Endothelial cell of umbilical vein (primary cell): ENCODE measurements at regions not wholly inside any gene's neighbourhood (a gene's known extent, or its start where the extent isn't known, plus 50 kb on each side); places are given as distances from the start of the nearest gene placed in this dataset.

Source experiments
- BruUV-seq: library from RNA; stranded (reverse); fragments of 400-500 nt; replicated peaks from 2 replicates; lab custom pipeline; 2021; lab: Mats Ljungman, UMichigan
- CTCF ChIA-PET: fragments of 300-600, 350-600 bp; sonication (Branson Sonifier 250); formaldehyde crosslinking; loops from one replicate; lab custom pipeline; 2021; ENCODE audit warnings: antibody characterized with exemption, inconsistent platforms; lab: Charles Lee
- POLR2A ChIA-PET: fragments of 300-600, 350-600 bp; sonication (Branson Sonifier 250); formaldehyde crosslinking; loops from one replicate; lab custom pipeline; 2021; ENCODE audit warnings: antibody characterized with exemption, inconsistent platforms; lab: Charles Lee
- DNase-seq: peaks from one replicate; pipeline ENCODE4 v3.0.0-alpha.2; 2011; ENCODE audit warnings: low read depth, low spot score
- FAIRE-seq: peaks from 2 replicates; lab custom pipeline; 2011; peaks lifted over from hg19 to GRCh38; lab: Jason Lieb, UNC
- H2AFZ ChIP-seq: 2 replicates; pipeline ENCODE4 v1.6.0; 2012; ENCODE audit warnings: low read depth, low read length, control low read depth, inconsistent platforms
- H3K27ac ChIP-seq: 2 replicates; pipeline ENCODE4 v1.5.1; 2011; ENCODE audit warnings: low read depth, mild to moderate bottlenecking, control low read depth, low read length, moderate library complexity; ENCODE audit not compliant: insufficient read depth
- H3K27me3 ChIP-seq, 2 experiments: 2 replicates each; pipeline versions ENCODE4 v1.6.0 to v1.6.1; 2011; ENCODE audit warnings: low read length in 2 of 2, mixed read lengths in 1 of 2; ENCODE audit not compliant: control insufficient read depth in 2 of 2, insufficient read depth in 2 of 2
- H3K36me3 ChIP-seq, 2 experiments: 2 replicates in 1 of 2; 3 replicates in 1 of 2; pipeline ENCODE4 v1.5.1; 2011; ENCODE audit warnings: low read length in 2 of 2, mild to moderate bottlenecking in 1 of 2, moderate library complexity in 1 of 2; ENCODE audit not compliant: control insufficient read depth in 2 of 2, insufficient read depth in 2 of 2; ENCODE audit errors: extremely low read depth in 1 of 2
- H3K4me1 ChIP-seq: 3 replicates; pipeline ENCODE4 v1.5.1; 2011; ENCODE audit warnings: mild to moderate bottlenecking, low read length; ENCODE audit not compliant: control insufficient read depth, insufficient read depth; ENCODE audit errors: extremely low read depth
- H3K4me2 ChIP-seq: 2 replicates; pipeline ENCODE4 v1.6.1; 2011; ENCODE audit warnings: low read length, control low read depth, mixed read lengths; ENCODE audit not compliant: insufficient read depth
- H3K4me3 ChIP-seq, 3 experiments: fragments of 200-600 bp in 1 of 3; sonication (generic), shearing (Covaris generic) in 1 of 3; replicated peaks in 1 of 3; 2 replicates each; pipeline ENCODE4 v1.5.1; 2011 to 2016; ENCODE audit warnings: control low read depth in 3 of 3, low read length in 3 of 3, mild to moderate bottlenecking in 2 of 3, inconsistent platforms in 1 of 3, low read depth in 1 of 3, moderate library complexity in 1 of 3; ENCODE audit not compliant: insufficient read depth in 1 of 3
- H3K79me2 ChIP-seq: 2 replicates; pipeline ENCODE4 v1.6.0; 2012; ENCODE audit warnings: low read length, inconsistent platforms; ENCODE audit not compliant: control insufficient read depth, insufficient read depth
- H3K9ac ChIP-seq: replicated peaks from 2 replicates; pipeline ENCODE3; 2011; ENCODE audit warnings: low read length, control low read depth; ENCODE audit not compliant: insufficient read depth; ENCODE audit errors: extremely low read depth
- H3K9me1 ChIP-seq: replicated peaks from 3 replicates; pipeline ENCODE4 v1.6.0; 2011; ENCODE audit warnings: mild to moderate bottlenecking, low read length; ENCODE audit not compliant: control insufficient read depth, insufficient read depth; ENCODE audit errors: extremely low read depth
- H3K9me3 ChIP-seq: replicated peaks from 2 replicates; pipeline ENCODE4 v1.5.1; 2012; ENCODE audit warnings: low read length, inconsistent platforms; ENCODE audit not compliant: control insufficient read depth, insufficient read depth
- H4K20me1 ChIP-seq: replicated peaks from 2 replicates; pipeline ENCODE3; 2011; ENCODE audit warnings: mild to moderate bottlenecking, low read length; ENCODE audit not compliant: control insufficient read depth, insufficient read depth; ENCODE audit errors: extremely low read depth
- EZH2 ChIP-seq: IDR thresholded peaks from 2 replicates; pipeline ENCODE4 v1.6.1; 2012; ENCODE audit warnings: borderline replicate concordance, low read depth, mild to moderate bottlenecking, moderate library complexity, low read length, inconsistent platforms; ENCODE audit not compliant: severe bottlenecking
- FOS ChIP-seq: IDR thresholded peaks from 2 replicates; pipeline ENCODE4 v1.6.1; 2011; ENCODE audit warnings: mild to moderate bottlenecking, low read length, moderate library complexity, borderline replicate concordance; ENCODE audit not compliant: insufficient read depth
- GATA2 ChIP-seq: IDR thresholded peaks from 2 replicates; pipeline ENCODE4 v1.7.0; 2011; ENCODE audit warnings: low read depth, mild to moderate bottlenecking, moderate library complexity, mixed read lengths, low read length; ENCODE audit not compliant: insufficient read length, insufficient read depth
- JUN ChIP-seq: IDR thresholded peaks from 2 replicates; pipeline ENCODE4 v1.6.1; 2011; ENCODE audit warnings: borderline replicate concordance, low read depth; ENCODE audit not compliant: insufficient read length, insufficient read depth
- MYC ChIP-seq: IDR thresholded peaks from one replicate; pipeline ENCODE4 v1.6.1; 2011; ENCODE audit warnings: mild to moderate bottlenecking, low read depth, low read length
- POLR2A ChIP-seq: IDR thresholded peaks from 2 replicates; pipeline ENCODE4 v1.6.1; 2012; ENCODE audit warnings: low read depth, mild to moderate bottlenecking, control low read depth, low read length
- POLR2AphosphoS5 ChIP-seq: IDR thresholded peaks from 2 replicates; pipeline ENCODE4 v1.6.1; 2012; ENCODE audit warnings: low read depth, mild to moderate bottlenecking, control low read depth, low read length, moderate library complexity; ENCODE audit not compliant: insufficient read depth
- dilution Hi-C: fragments of 300-500 bp; cut with MboI; formaldehyde crosslinking; loops from one replicate; pipeline ENCODE4 v1.15.0; 2019; ENCODE audit warnings: low sequenced_read_pairs; ENCODE audit not compliant: extremely low pct_ligation_motif_present
- intact Hi-C: fragments of 100-400 bp; cut with micrococcal nuclease; formaldehyde crosslinking; loops from one replicate; pipeline ENCODE4 v1.10.0; 2022
- TF ChIP-seq, protein P1 (sequence below), 2 donors: IDR thresholded peaks; 1 replicate in 1 of 2; 2 replicates in 1 of 2; pipeline ENCODE4 v1.5.1; 2011; ENCODE audit warnings: low read length in 2 of 2, mild to moderate bottlenecking in 2 of 2, moderate library complexity in 2 of 2, control low read depth in 1 of 2, inconsistent platforms in 1 of 2, low read depth in 1 of 2; ENCODE audit not compliant: insufficient read depth in 1 of 2; ENCODE audit errors: extremely low read depth in 1 of 2
- TF ChIP-seq, protein P2 (sequence below): IDR thresholded peaks from 2 replicates; pipeline ENCODE4 v1.6.1; 2011; ENCODE audit not compliant: insufficient read depth, insufficient read length

DNA sequence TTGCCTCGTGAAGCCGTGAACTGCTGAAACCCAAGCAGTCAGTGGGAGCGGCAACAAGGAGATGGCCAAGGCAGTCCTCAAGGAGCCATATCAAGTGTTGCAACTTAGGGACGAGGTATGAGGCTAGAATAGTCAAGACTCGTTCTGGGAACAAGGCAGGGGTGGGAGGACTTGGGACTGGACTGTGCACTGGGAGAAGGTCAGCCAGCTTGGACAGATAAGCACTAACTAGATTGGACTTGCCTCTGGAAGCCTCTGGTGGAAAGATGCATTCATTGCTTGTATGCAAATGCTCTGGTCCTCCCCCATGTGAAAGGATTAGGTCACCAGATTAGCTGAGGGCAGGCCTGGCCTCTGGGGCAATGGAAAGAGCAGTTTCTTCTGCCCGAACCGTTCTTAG, 123.3 kb upstream of the CTNNB1 start:
- no TSS peak for BruUV-seq
- intact Hi-C loops: no loop called here
- Histone ChIP-seq H3K9ac (no peak overlapping the region), H2AFZ (no peak overlapping the region), H3K79me2 (no peaks in the 10 kb centered on the region), H3K27me3 (peaks cover 0 to 2% of the 10 kb centered on the region in 2 experiments), H3K4me2 (no peak overlapping the region), H3K27ac (no peak overlapping the region), H3K9me1 (no peaks in the 10 kb centered on the region), H3K4me1 (no peaks in the 10 kb centered on the region), H4K20me1 (no peaks in the 10 kb centered on the region), H3K36me3 (no peaks in the 10 kb centered on the region), H3K9me3 (no peaks in the 10 kb centered on the region), H3K4me3 (no peak overlapping the region)
- FAIRE-seq (no peak), DNase-seq (no peak)
- POLR2A ChIA-PET: no interaction called here
- CTCF ChIA-PET: no interaction called here
- TF ChIP-seq MYC (no peak), POLR2AphosphoS5 (no peak), JUN (no peak), GATA2 (no peak), POLR2A (no peak), FOS (no peak), EZH2 (no peak)
- TF ChIP-seq, protein P1, sequence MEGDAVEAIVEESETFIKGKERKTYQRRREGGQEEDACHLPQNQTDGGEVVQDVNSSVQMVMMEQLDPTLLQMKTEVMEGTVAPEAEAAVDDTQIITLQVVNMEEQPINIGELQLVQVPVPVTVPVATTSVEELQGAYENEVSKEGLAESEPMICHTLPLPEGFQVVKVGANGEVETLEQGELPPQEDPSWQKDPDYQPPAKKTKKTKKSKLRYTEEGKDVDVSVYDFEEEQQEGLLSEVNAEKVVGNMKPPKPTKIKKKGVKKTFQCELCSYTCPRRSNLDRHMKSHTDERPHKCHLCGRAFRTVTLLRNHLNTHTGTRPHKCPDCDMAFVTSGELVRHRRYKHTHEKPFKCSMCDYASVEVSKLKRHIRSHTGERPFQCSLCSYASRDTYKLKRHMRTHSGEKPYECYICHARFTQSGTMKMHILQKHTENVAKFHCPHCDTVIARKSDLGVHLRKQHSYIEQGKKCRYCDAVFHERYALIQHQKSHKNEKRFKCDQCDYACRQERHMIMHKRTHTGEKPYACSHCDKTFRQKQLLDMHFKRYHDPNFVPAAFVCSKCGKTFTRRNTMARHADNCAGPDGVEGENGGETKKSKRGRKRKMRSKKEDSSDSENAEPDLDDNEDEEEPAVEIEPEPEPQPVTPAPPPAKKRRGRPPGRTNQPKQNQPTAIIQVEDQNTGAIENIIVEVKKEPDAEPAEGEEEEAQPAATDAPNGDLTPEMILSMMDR (IDR thresholded peaks at IDR 0.05; ENCODE audit: extremely low read depth in 1 of 2, insufficient read depth in 1 of 2, low read depth in 1 of 2, low read length in 2 of 2): no peak
- TF ChIP-seq, protein P2, sequence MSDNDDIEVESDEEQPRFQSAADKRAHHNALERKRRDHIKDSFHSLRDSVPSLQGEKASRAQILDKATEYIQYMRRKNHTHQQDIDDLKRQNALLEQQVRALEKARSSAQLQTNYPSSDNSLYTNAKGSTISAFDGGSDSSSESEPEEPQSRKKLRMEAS: no peak
- dilution Hi-C loops: no loop called here
